ENCODE measurements at regions not wholly inside any gene's neighbourhood (a gene's known extent, or its start where the extent isn't known, plus 50 kb on each side); places are given as distances from the start of the nearest gene placed in this dataset.

DNA sequence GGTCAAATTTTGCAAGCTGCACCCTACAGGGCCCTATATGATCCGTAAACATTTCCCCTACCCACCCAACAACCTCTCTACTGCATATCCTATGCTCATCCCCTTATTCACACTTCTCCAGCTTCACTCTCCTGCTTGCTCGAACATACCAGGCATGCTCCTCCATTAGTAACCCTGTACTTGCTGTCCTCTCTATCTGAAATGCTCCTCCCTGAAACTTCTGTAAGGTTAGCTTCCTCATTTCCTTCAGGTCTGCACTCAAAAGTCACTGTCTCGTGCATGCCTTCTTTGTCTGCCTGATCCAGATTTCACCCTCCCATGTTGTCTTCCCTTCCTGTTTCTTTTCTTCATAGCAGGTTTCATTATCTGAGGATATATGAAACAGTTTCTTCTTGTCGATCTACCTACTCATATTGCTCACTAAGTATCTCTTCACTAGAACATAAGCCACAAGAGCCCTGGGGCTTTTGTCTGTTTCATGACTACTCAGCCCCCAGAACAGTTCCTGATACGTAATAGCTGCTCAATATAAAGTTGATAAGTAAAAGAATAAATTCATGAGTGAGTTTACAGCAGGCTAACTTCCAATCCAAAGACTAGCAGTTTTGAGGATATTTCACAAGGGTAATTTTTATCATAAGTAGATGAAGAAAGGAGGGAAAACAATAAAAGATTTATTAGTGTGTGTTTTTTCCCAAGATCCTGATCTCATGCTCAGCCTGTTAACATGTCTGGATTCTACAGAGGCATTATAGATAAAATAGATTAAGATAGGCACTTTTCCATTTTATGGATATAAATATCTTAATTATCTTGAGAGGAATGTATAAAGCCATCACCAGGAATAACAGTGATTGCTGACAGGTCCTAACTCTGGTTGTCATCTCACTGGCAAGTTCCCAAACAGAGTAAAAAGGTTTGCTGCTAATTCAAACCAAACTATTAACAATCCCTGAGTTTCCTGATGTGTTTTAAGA, 392.5 kb upstream of the ESRRG start:
- Histone ChIP-seq H3K27me3 (ENCODE audit: control insufficient read depth, low read length) (no peaks in the 10 kb centered on the region), H3K9me3 (ENCODE audit: control insufficient read depth, insufficient read depth, low read length) (no peaks in the 10 kb centered on the region), H3K36me3 (ENCODE audit: control insufficient read depth, low read length) (no peaks in the 10 kb centered on the region), H3K4me1 (ENCODE audit: control insufficient read depth, low read length) (no peaks in the 10 kb centered on the region), H4K20me1 (ENCODE audit: control insufficient read depth, insufficient read depth, low read depth, low read length) (no peaks in the 10 kb centered on the region), H3K9me2 (replicated peaks; ENCODE audit: control insufficient read depth, low read length) (no peaks in the 10 kb centered on the region), H3K27ac (ENCODE audit: low read depth, low read length) (no peak overlapping the region), H3K4me3 (ENCODE audit: low read length) (no peak overlapping the region), H3K4me2 (ENCODE audit: low read length) (no peak overlapping the region), H3F3A (ENCODE audit: control insufficient read depth, insufficient read depth) (no peaks in the 10 kb centered on the region), H3K79me2 (ENCODE audit: control insufficient read depth, low read length) (no peaks in the 10 kb centered on the region)
- TF ChIP-seq, protein P1, sequence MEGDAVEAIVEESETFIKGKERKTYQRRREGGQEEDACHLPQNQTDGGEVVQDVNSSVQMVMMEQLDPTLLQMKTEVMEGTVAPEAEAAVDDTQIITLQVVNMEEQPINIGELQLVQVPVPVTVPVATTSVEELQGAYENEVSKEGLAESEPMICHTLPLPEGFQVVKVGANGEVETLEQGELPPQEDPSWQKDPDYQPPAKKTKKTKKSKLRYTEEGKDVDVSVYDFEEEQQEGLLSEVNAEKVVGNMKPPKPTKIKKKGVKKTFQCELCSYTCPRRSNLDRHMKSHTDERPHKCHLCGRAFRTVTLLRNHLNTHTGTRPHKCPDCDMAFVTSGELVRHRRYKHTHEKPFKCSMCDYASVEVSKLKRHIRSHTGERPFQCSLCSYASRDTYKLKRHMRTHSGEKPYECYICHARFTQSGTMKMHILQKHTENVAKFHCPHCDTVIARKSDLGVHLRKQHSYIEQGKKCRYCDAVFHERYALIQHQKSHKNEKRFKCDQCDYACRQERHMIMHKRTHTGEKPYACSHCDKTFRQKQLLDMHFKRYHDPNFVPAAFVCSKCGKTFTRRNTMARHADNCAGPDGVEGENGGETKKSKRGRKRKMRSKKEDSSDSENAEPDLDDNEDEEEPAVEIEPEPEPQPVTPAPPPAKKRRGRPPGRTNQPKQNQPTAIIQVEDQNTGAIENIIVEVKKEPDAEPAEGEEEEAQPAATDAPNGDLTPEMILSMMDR (IDR thresholded peaks at IDR 0.05; ENCODE audit: low read depth, low read length, poor library complexity, severe bottlenecking), result no peak
- no peak for TF ChIP-seq EZH2phosphoT487 (IDR thresholded peaks at IDR 0.05; ENCODE audit: borderline replicate concordance, low read length)

DNA sequence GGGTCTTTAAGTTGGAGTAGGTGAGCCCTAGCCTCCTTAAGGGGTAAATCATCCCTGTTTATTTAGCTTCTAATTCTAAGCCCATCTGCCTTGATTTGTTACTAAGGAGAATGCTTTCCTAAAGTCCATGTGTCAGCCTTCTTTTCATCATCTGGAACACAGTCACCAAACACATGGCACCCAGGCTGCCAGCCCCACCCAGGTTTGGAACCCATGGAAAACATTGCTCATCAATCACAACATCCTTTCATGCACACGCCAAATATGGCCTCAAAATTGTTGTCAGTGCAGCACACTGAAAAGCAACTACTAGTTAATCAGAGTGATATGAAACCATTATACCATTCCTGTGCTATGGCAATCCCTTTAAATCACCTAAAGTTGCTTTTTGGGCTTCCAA, 386.7 kb upstream of the ESRRG start:
- H3F3A ChIP-seq (ENCODE audit: control insufficient read depth, insufficient read depth), result no peaks in the 10 kb centered on the region
- no peak overlapping the region for H3K4me2 ChIP-seq (ENCODE audit: low read length)
- H3K9me3 ChIP-seq (ENCODE audit: control insufficient read depth, insufficient read depth, low read length), result no peaks in the 10 kb centered on the region
- no peaks in the 10 kb centered on the region for H3K36me3 ChIP-seq (ENCODE audit: control insufficient read depth, low read length)
- H3K79me2 ChIP-seq (ENCODE audit: control insufficient read depth, low read length), result no peaks in the 10 kb centered on the region
- H3K27me3 ChIP-seq (ENCODE audit: control insufficient read depth, low read length), result no peaks in the 10 kb centered on the region
- no peak overlapping the region for H3K4me3 ChIP-seq (ENCODE audit: low read length)
- no peak overlapping the region for H3K27ac ChIP-seq (ENCODE audit: low read depth, low read length)
- TF ChIP-seq EZH2phosphoT487 (IDR thresholded peaks at IDR 0.05; ENCODE audit: borderline replicate concordance, low read length), result no peak
- no peaks in the 10 kb centered on the region for H4K20me1 ChIP-seq (ENCODE audit: control insufficient read depth, insufficient read depth, low read depth, low read length)
- H3K9me2 ChIP-seq (replicated peaks; ENCODE audit: control insufficient read depth, low read length), result no peaks in the 10 kb centered on the region
- no peaks in the 10 kb centered on the region for H3K4me1 ChIP-seq (ENCODE audit: control insufficient read depth, low read length)

DNA sequence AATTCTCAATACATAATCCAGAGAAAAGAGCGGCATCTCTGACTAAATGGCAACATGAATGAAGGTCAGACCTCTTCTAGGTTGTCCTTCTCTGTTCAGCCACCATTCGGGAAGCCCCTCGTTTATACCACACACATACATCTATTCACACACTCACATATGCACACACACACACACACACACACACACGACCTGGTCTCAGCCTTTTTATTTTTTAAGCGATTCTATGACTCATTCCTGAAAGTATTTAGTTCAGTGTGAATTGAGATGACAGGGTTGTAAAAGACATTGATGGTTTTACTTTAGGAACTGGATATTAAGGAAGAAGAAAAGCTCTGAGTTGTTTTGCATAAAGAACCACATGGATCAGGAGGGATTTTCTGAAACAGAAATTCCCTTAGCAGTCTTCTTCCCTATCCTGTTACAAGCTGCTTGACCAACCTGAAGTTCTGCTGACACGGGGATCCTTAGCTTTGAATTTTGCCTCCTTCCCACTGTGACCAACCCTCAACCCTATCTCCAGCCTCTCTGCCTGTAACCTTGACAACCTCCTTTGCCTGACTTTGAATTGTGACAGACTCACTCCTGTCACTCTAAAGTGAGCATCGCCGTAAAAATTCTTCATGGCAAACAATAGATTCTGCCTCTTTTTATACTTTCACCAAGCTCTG, 383.1 kb upstream of the ESRRG start:
- H3K4me3 ChIP-seq (ENCODE audit: low read length), result no peak overlapping the region
- no peaks in the 10 kb centered on the region for H3F3A ChIP-seq (ENCODE audit: control insufficient read depth, insufficient read depth)
- H3K27ac ChIP-seq (ENCODE audit: low read depth, low read length), result no peak overlapping the region
- H3K9me3 ChIP-seq (ENCODE audit: control insufficient read depth, insufficient read depth, low read length), result no peaks in the 10 kb centered on the region
- H3K36me3 ChIP-seq (ENCODE audit: control insufficient read depth, low read length), result no peaks in the 10 kb centered on the region
- no peaks in the 10 kb centered on the region for H3K79me2 ChIP-seq (ENCODE audit: control insufficient read depth, low read length)
- H3K4me2 ChIP-seq (ENCODE audit: low read length), result no peak overlapping the region
- H3K4me1 ChIP-seq (ENCODE audit: control insufficient read depth, low read length), result no peaks in the 10 kb centered on the region
- H4K20me1 ChIP-seq (ENCODE audit: control insufficient read depth, insufficient read depth, low read depth, low read length), result no peaks in the 10 kb centered on the region
- no peaks in the 10 kb centered on the region for H3K27me3 ChIP-seq (ENCODE audit: control insufficient read depth, low read length)
- no peaks in the 10 kb centered on the region for H3K9me2 ChIP-seq (replicated peaks; ENCODE audit: control insufficient read depth, low read length)
- no peak for TF ChIP-seq EZH2phosphoT487 (IDR thresholded peaks at IDR 0.05; ENCODE audit: borderline replicate concordance, low read length)
- TF ChIP-seq, protein P1 (IDR thresholded peaks at IDR 0.05; ENCODE audit: low read depth, low read length, poor library complexity, severe bottlenecking), result no peak

- Histone ChIP-seq H3K9me2 (replicated peaks; ENCODE audit: control insufficient read depth, low read length) (no peaks in the 10 kb centered on the region), H3K4me2 (ENCODE audit: low read length) (no peak overlapping the region), H3K4me1 (ENCODE audit: control insufficient read depth, low read length) (no peaks in the 10 kb centered on the region), H3K36me3 (ENCODE audit: control insufficient read depth, low read length) (no peaks in the 10 kb centered on the region), H3K79me2 (ENCODE audit: control insufficient read depth, low read length) (no peaks in the 10 kb centered on the region), H3K9me3 (ENCODE audit: control insufficient read depth, insufficient read depth, low read length) (no peaks in the 10 kb centered on the region), H3K27ac (ENCODE audit: low read depth, low read length) (no peak overlapping the region), H4K20me1 (ENCODE audit: control insufficient read depth, insufficient read depth, low read depth, low read length) (no peaks in the 10 kb centered on the region), H3F3A (ENCODE audit: control insufficient read depth, insufficient read depth) (no peaks in the 10 kb centered on the region), H3K27me3 (ENCODE audit: control insufficient read depth, low read length) (no peaks in the 10 kb centered on the region), H3K4me3 (ENCODE audit: low read length) (no peak overlapping the region)
- TF ChIP-seq, protein P1 (IDR thresholded peaks at IDR 0.05; ENCODE audit: low read depth, low read length, poor library complexity, severe bottlenecking), result no peak
- TF ChIP-seq EZH2phosphoT487 (IDR thresholded peaks at IDR 0.05; ENCODE audit: borderline replicate concordance, low read length), result no peak
Observed at GRCh38 chr1:217105437-217105836, 382.2 kb upstream of the ESRRG start.

Measured in DOHH2 (cell line).